HL-60/S4 treated with phorbol 12-myristate 13-acetate at 8.2 ng/mL for 4 days and 3 days (cell line): ENCODE measurements at regions not wholly inside any gene's neighbourhood (a gene's known extent, or its start where the extent isn't known, plus 50 kb on each side); places are given as distances from the start of the nearest gene placed in this dataset.
"Not testable (repeated sequence)": the region's sequence is repeated elsewhere in the genome, so short reads cannot be mapped to it uniquely, and the experiment has no call there.

ENCODE experiments used
- in situ Hi-C: fragments of 300-500 bp; cut with MboI; formaldehyde crosslinking; loops from 2 replicates; pipeline ENCODE4 v1.15.0; 2022; ENCODE audit warnings: low sequenced_read_pairs

DNA sequence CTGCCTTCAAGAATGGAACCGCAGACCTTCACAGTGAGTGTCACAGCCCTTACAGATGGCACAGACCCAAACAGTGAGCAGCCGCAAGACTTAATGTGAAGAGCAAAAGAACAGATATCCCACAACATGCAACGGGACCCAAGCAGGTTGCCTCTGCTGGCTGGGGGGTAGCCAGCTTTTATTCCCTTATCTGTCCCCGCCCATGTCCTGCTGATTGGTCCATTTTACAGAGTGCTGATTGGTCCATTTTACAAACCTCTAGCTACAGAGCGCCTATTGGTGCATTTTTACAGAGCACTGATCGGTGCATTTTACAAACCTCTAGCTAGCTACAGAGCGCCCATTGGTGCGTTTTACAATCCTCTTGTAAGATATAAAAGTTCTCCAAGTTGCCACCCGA lies 102.0 kb upstream of the IGF1R start:
- in situ Hi-C loops, result no loop called here

DNA sequence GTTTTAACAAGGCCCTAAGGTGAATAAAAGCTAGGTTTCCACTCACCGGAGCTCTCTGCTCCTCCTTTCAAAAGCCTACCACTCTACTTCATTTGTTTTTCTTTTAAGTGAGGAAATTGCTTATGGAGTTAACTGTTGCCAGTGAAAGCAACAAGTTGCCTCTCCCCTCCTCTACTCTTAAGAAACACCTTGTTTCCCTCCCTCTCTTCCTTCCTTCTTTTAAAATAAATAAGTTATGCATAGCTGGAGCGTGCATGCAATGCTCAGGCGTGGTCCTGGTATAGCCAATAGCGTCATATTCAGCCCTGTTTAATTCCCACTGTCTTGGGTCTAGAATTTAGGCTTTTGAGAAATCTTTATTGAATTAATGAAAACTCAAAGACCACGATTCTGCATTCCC lies 101.1 kb upstream of the IGF1R start:
- in situ Hi-C loops, result no loop called here

GRCh38 chr15:98547741-98548138 lies 100.6 kb upstream of the IGF1R start:
- in situ Hi-C loops, result no loop called here

DNA sequence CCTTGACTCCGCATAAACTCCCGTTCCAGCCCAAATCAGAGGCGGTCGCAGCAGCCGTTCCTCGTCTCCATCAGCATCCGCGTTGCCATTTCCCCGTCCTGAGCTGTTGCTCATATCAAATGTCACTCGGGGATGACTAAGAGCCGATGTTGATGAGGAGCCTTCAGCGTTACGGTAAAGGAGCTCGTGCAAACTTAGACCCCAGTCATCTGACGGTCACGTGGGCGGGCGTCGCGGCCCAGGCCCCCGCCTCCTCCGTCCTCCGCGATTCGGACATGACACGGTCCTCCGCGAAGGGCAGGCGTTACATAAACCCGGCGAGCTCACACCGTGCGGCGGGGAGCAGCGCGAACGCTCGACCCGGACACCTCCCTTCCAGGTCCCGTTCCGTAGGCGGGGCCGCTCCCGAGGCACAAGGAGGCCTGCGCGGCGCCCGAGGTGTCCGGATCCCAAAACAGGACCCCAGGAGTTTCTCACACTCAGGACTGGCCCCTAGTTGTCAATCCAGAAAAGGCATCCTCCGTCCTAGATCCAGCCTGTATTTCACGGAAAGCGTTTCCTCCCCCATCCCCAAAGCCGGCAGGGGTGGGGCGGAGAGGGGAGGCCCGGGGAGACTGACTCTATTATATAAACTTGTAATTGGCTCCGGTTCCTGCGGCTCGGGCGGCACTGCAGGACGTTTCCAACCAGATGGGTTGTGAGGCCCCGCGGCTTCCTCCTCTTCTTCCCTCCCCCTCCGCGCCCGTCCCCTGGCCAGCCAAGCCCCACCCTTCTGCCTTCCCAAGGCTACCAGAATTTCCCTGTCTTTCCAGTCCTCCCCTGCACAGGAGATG lies 100.0 kb upstream of the IGF1R start:
- in situ Hi-C loops, result no loop called here

DNA sequence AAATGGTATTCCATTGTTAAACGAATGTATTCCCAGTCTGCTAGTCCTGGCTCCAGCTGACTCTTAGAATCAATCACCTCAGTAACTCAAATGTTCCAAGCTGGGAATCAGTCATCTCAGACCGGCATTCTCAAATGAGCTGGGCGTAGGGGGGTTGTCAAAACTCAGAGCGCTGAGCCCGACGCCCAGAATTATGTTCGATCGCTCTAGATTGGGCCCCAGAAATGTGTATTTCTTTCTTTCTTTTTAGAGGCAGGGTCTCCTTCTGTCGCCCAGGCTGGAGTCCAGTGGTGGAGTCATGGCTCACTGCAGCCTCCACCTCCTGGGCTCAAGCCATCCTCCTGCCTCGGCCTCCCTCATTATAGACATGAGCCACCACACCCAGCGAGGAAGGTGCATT lies 99.3 kb upstream of the IGF1R start:
- in situ Hi-C loops, result no loop called here

GRCh38 chr15:98549741-98550140 lies 98.6 kb upstream of the IGF1R start:
- in situ Hi-C loops, result no loop called here

DNA sequence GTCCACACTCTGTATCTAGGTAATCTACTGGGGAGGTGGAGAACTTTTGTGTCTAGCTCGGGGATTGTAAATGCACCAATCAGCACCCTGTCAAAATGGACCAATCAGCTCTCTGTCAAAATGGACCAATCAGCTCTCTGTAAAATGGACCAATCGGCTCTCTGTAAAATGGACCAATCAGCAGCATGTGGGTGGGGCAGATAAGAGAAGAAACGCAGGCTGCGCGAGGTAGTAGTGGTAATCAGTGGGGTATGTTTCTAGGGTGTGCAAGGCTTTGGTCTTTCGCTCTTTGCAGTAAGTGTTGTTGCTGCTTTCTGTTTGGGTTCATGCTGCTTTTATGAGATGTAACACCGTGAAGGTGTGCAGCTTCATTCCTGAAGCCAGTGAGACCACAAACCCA lies 98.0 kb upstream of the IGF1R start:
- in situ Hi-C loops, result not testable (repeated sequence)

GRCh38 chr15:98551936-98552562 lies 96.3 kb upstream of the IGF1R start:
- in situ Hi-C loops, result no loop called here

DNA sequence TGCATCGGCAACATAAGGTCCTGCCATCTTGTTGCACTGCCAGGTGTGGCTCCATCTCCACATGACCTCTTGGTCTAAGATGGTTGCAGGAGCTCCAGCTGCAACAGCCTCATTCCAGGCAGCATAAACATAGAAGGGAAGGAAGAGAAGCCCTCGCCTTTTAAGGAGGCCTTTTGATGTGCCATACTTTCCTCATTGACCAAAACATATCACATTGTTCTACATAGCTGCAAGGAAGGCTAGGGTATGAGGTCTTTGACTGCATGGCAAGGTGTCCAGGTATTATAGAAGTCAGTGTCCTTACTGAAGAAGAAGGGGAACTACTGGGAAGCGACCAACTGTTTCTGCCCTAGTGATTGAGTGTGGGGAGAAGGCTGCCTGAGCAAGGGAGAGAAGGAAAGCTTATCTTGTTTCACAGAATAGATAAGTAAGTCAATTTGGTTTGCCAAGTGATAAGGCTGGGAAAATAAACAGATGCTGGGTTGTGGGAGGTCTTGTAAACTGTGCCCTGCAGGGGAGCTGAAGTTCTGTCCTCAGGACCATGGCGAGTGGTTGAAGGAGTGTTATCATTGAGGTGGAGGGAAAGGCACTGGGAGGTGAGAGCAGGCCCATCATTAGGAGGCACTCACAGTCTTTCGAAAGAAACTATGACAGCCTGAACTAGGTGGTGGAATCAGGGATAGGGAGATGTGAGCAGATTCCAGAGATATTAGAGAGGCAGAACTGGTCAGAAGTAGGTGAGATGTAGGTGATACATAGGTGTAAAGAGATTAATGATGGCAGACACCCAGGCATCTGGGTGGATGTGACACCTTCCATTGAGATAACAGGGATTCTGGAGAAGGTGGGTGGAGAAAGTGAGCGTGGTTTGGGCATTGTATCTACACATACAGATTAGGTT lies 93.8 kb upstream of the IGF1R start:
- in situ Hi-C loops, result no loop called here

- in situ Hi-C loops, result no loop called here
These were observed 93.2 kb upstream of the IGF1R start for GRCh38 chr15:98555173-98555515.

- in situ Hi-C loops, result no loop called here
These were observed 92.0 kb upstream of the IGF1R start for GRCh38 chr15:98556321-98556720.

- in situ Hi-C loops, result no loop called here
These were observed 88.0 kb upstream of the IGF1R start for GRCh38 chr15:98560338-98560737.

GRCh38 chr15:98561169-98561941 lies 87.0 kb upstream of the IGF1R start:
- in situ Hi-C loops, result no loop called here

GRCh38 chr15:98562331-98562937 lies 85.9 kb upstream of the IGF1R start:
- in situ Hi-C loops, result no loop called here

DNA sequence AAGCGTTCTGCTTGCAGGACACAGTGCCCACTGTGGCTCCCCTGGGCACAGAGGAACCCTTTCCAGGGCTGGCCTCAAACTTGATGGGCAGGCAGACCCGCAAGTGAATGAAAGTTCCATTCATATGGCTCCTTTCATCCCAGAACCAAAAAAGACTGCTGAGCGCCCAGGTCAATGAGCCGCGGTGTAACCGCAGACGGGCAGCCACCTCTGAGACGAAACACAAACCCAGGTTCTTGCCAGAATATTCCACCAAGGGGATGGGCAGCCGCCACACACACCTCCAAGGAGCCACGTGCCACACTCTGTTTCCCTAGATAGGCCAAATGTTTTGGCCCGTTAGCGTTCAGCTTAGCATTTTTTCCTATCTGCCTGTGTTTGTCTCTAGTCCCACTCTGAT lies 82.8 kb upstream of the IGF1R start:
- in situ Hi-C loops, result no loop called here

- in situ Hi-C loops, result no loop called here
These were observed 80.4 kb upstream of the IGF1R start for GRCh38 chr15:98567951-98568350.

DNA sequence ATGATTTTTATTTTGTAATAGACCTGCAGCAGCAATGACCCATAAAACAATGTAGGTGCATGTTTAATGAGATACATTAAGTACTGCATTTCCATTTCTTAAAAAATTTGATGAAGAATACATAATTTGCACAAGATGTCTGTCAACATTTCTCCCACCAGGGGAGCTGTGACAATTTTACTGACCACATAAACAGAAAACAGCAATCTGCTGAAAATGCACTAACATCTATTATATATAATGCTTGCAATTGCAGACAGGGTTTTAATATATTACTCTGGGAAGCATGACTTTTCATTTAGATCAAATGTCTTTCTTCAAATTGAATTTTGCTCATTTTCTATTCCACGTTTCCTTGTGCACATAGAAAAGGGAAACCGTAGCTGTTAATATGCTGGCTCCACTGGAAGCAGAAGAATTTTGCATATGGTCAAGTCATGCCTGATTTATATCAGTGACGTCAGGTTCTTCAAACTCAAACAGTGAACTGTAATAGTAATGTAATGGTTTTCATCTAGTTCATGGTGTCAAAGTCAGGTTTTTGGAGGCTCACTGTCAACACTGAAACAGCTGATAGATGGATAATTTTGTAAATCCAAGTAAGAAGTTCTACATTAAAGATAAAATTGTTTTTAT lies 79.8 kb upstream of the IGF1R start:
- in situ Hi-C loops, result no loop called here

- in situ Hi-C loops, result no loop called here
These were observed 78.2 kb upstream of the IGF1R start for GRCh38 chr15:98570119-98570518.

DNA sequence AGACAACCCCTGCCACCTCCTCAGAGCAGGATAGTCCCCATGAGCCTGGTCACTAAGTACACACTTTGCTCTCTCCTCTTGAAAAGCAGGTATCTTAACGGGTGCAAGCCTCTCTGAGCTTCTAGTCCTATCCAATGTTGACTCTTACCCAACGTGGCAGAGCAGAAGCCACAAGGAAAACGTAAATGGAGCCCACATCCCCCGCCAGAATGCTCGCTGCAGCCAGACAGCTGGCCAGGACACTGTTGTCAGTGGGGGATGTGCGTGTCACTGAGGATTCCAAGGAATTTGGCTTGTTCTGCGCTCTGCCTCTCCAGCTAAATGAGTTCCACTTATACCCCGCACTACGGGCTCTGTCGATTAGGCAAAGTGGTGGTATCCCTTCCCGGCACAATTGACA lies 67.8 kb upstream of the IGF1R start:
- in situ Hi-C loops, result no loop called here

DNA sequence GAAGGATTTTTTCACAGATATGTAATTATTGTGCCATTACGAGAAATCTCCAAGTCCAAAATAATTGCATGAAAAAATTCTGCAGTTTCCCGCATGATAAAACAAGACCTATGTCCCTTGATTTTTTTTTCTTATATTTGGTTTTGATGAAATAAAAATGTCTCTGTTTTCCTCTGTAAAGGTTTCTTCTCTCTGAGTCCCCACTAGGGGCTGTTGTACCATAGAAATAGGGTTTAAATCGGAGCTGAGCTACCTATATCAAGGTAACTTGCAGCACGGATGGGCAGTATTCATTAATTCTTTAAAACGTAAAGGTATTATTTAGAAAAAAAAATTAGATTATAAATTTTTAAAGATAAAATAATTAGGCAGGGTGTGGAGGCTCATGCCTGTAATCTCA lies 66.6 kb upstream of the IGF1R start:
- in situ Hi-C loops, result no loop called here
